Hepatocyte (in vitro differentiated cells): ENCODE measurements at regions not wholly inside any gene's neighbourhood (a gene's known extent, or its start where the extent isn't known, plus 50 kb on each side); places are given as distances from the start of the nearest gene placed in this dataset.

Experiments used
- EZH2 ChIP-seq: fragments of 200-600 bp; sonication (generic); IDR thresholded peaks from 2 replicates; pipeline ENCODE4 v1.6.1; 2016; ENCODE audit warnings: antibody characterized with exemption, mild to moderate bottlenecking, borderline replicate concordance
- TF ChIP-seq, protein P1 (sequence below): fragments of 200-600 bp; sonication (generic); IDR thresholded peaks from 2 replicates; pipeline ENCODE4 v1.5.1; 2016; ENCODE audit warnings: antibody characterized with exemption, mild to moderate bottlenecking; ENCODE audit not compliant: poor library complexity

DNA sequence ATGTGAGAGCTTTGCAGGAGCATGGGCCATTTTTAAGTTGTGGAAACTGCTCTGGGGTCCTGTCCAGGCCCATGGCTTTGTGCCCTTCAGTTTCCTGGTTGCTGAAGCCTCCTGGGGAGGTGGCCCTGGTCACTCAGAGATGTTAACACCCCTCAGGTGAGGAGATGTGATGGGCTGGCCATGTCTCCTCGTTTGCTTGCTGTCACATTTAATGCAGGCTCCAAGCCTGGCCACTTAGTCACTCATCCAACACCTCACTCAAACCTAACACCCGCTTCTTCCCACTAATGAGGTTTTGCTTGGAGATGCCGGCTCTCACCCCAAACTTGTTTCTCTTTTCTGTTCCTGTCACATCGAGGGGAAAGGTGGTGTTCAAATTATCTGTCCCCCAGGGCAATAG lies 192.7 kb downstream of the PTPRU start:
- TF ChIP-seq, protein P1, sequence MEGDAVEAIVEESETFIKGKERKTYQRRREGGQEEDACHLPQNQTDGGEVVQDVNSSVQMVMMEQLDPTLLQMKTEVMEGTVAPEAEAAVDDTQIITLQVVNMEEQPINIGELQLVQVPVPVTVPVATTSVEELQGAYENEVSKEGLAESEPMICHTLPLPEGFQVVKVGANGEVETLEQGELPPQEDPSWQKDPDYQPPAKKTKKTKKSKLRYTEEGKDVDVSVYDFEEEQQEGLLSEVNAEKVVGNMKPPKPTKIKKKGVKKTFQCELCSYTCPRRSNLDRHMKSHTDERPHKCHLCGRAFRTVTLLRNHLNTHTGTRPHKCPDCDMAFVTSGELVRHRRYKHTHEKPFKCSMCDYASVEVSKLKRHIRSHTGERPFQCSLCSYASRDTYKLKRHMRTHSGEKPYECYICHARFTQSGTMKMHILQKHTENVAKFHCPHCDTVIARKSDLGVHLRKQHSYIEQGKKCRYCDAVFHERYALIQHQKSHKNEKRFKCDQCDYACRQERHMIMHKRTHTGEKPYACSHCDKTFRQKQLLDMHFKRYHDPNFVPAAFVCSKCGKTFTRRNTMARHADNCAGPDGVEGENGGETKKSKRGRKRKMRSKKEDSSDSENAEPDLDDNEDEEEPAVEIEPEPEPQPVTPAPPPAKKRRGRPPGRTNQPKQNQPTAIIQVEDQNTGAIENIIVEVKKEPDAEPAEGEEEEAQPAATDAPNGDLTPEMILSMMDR, result no peak
- no peak for TF ChIP-seq EZH2
